GM21786 (cell line): ENCODE measurements at regions not wholly inside any gene's neighbourhood (a gene's known extent, or its start where the extent isn't known, plus 50 kb on each side); places are given as distances from the start of the nearest gene placed in this dataset.
A peak's percentile ranks its signal among the peaks of the same experiment; 100 is the strongest.

Experiments
- ATAC-seq: cut with Tn5 transposase; IDR thresholded peaks from one replicate; pipeline ENCODE4 v1.9.1; 2021; ENCODE audit not compliant: unreplicated experiment

GRCh38 chr4:141576585-141577110 is 59.7 kb upstream of the IL15 start:
- no peak for ATAC-seq

- no peak for ATAC-seq
These were observed 57.9 kb upstream of the IL15 start for GRCh38 chr4:141578451-141578850.

GRCh38 chr4:141580523-141580922 is 55.9 kb upstream of the IL15 start:
- ATAC-seq: peak; percentile 33
